ENCODE measurements at regions not wholly inside any gene's neighbourhood (a gene's known extent, or its start where the extent isn't known, plus 50 kb on each side); places are given as distances from the start of the nearest gene placed in this dataset.
"Not testable (repeated sequence)": the region's sequence is repeated elsewhere in the genome, so short reads cannot be mapped to it uniquely, and the experiment has no call there.

GRCh38 chr18:8887877-8888276 lies 182.5 kb downstream of the MTCL1 start:
- TF ChIP-seq CTCF (IDR thresholded peaks at IDR 0.05; ENCODE audit: insufficient read depth, low read length); POLR2AphosphoS5 (IDR thresholded peaks at IDR 0.05; ENCODE audit: low read depth); REST (IDR thresholded peaks at IDR 0.05; ENCODE audit: insufficient replicate concordance, low read depth): not testable (repeated sequence)

All from HL-60 (cell line).